GM21526 (cell line): ENCODE measurements at regions not wholly inside any gene's neighbourhood (a gene's known extent, or its start where the extent isn't known, plus 50 kb on each side); places are given as distances from the start of the nearest gene placed in this dataset.
"Not testable (repeated sequence)": the region's sequence is repeated elsewhere in the genome, so short reads cannot be mapped to it uniquely, and the experiment has no call there.

Experiments
- ATAC-seq: cut with Tn5 transposase; IDR thresholded peaks from one replicate; pipeline ENCODE4 v1.9.1; 2021; ENCODE audit warnings: moderate library complexity; ENCODE audit not compliant: unreplicated experiment, low FRiP score

DNA sequence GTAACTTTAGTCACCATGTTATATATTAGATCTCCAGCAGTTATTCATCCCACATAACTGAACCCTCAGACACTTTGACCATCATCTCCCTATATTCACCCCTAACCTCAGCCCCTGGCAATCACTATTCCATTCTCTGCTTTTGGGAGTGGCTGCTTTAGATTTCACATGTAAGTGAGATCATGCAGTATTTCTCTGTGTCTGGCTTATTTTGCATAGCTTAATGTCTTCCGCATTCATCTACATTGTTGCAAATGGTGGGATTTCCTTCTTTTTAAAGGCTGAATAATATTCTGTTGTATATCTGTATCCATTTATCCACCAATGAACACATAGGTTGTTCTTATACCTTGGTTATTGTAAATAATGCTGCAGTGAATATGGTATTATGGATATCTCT is 411.6 kb upstream of the ZEB2 start:
- no peak for ATAC-seq

GRCh38 chr2:144927429-144927828 is 407.5 kb upstream of the ZEB2 start:
- no peak for ATAC-seq

DNA sequence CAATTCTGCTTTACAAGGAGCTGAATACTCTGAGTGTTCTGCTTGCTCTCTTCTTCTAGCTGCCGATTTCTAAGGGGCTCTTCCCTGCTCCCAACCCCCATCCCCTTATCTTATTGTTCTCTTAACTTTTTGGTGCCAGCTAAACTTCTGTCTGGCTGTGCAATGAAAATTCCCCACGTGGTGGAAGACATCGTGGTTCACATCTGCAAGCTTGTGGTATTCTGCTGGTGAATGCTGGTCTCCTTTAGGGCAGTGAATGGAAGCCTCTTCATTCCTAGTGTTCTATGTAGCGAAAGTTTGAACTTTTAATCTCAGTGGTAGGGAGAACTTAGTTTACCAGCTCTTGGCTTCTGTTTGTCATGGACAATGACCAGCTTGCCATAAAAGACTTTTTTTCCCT is 406.0 kb upstream of the ZEB2 start:
- no peak for ATAC-seq

DNA sequence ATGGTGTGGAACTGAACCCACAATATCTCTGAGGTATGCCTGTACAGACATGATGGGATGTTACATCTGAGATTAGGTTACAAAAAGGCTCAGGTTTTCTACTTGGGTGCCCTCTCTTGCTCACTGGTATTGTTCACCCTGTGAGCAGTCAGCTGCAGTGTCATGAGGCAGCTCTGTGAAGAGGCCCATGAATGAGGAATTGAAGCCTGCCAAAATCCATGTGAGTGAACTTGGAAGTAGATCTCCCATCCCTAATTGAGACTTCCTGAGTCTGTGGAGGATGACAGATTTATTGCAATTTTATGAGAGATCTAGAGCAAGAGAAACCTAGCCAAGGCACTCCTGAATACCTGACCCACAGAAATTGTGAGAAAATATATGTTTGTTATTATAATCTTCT is 404.9 kb upstream of the ZEB2 start:
- ATAC-seq = no peak

DNA sequence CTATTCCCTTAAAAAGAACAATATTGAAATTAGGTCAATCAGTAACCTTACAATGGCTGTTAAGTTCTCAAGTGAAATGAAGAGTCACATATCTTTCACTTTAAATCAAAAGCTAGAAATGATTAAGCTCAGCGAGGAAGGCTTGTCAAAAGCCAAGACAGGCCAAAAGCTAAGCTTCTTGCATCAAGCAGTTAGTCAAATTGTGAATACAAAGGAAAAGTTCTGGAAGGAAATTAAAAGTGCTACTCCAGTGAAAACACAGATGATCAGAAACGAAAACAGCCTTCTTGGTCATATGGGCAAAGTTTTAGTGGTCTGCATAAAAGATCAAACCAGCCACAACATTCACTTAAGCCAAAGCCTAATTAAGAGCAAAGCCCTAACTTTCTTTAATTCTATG is 402.6 kb upstream of the ZEB2 start:
- no peak for ATAC-seq

DNA sequence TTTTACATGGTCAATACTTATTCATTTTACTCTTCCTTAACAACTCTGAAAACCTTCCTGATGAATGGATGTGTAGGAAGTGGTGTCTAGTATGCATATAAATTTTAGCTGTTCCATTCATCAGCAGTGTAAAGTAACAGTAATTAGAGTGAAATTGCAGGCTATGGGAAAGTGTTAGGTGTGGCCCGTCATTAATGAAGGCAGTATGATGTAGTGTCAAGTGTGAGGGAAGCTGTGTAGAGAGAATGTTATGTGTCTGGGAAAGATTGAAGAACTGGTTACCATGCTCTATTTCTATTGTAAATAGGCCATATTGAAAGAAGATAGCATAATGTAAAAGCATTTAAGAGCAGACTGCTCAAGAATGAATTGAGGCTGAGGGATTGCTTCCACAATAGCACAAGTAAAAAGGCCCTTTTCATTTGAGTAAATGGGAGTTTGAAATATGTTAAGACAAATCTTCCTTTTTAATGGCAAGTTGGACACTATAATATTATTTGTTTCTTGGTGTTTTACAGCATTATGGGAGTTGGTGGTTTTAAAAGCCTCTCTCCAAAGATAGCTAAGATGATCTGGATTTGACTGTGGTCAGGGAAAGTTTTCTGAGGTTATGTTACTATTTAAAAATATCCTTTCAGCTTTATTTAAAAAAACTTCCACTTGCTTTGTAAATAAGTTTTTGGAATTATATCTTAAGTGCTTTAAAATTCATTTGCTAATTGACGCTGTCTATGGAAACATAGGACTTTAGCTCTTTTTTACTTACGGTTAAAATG is 401.0 kb upstream of the ZEB2 start:
- no peak for ATAC-seq

GRCh38 chr2:144914622-144915318 is 394.9 kb upstream of the ZEB2 start:
- no peak for ATAC-seq

DNA sequence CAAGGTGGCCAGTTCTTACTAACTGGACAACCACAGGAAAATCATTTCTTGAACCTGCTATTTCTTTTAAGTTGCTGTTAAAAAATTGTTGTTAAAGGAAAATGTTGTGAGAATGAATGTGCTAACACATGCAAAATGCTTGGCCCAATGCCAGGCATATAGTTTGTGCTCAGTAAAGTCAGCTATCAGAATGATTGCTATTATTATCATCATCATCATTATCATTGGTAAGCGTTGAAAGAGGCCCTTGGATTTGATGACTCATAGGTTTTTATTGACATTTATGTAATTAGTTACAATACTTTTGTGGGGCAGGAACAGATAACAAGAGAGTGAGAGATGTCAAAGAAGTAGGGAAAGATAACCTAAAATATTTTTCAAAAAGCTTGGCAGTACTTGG is 394.2 kb upstream of the ZEB2 start:
- ATAC-seq = no peak

- ATAC-seq = no peak
Observed at GRCh38 chr2:144912206-144912605, 392.3 kb upstream of the ZEB2 start.

GRCh38 chr2:144905956-144906355 is 386.0 kb upstream of the ZEB2 start:
- no peak for ATAC-seq

- no peak for ATAC-seq
Observed at GRCh38 chr2:144904612-144905011, 384.7 kb upstream of the ZEB2 start.

GRCh38 chr2:144903045-144903444 is 383.1 kb upstream of the ZEB2 start:
- not testable (repeated sequence) for ATAC-seq

DNA sequence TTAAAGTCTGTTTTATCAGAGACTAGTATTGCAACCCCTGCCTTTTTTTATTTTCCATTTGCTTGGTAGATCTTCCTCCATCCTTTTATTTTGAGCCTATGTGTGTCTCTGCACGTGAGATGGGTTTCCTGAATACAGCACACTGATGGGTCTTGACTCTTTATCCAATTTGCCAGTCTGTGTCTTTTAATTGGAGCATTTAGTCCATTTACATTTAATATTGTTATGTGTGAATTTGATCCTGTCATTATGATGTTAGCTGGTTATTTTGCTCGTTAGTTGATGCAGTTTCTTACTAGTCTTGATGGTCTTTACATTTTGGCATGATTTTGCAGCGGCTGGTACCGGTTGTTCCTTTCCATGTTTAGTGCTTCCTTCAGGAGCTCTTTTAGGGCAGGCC is 381.5 kb upstream of the ZEB2 start:
- ATAC-seq = not testable (repeated sequence)

DNA sequence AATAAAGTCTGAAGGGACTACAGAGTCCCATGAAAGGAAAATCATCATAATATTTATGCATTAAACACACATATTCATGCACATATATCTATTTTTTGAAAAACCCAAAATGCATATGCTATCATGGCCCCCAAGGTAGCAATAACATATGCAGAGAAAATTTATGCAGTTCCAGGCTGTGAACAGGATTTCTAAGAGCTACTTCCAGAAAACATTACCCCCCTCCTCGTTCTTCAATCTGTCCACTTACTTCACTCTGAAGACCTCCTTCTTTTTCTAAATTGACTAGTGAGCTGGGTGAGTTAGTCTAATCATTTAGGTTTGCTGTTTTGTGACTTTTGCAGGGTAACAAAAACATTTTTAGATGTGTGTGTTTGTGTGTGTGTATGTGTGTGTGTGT is 376.4 kb upstream of the ZEB2 start:
- no peak for ATAC-seq

DNA sequence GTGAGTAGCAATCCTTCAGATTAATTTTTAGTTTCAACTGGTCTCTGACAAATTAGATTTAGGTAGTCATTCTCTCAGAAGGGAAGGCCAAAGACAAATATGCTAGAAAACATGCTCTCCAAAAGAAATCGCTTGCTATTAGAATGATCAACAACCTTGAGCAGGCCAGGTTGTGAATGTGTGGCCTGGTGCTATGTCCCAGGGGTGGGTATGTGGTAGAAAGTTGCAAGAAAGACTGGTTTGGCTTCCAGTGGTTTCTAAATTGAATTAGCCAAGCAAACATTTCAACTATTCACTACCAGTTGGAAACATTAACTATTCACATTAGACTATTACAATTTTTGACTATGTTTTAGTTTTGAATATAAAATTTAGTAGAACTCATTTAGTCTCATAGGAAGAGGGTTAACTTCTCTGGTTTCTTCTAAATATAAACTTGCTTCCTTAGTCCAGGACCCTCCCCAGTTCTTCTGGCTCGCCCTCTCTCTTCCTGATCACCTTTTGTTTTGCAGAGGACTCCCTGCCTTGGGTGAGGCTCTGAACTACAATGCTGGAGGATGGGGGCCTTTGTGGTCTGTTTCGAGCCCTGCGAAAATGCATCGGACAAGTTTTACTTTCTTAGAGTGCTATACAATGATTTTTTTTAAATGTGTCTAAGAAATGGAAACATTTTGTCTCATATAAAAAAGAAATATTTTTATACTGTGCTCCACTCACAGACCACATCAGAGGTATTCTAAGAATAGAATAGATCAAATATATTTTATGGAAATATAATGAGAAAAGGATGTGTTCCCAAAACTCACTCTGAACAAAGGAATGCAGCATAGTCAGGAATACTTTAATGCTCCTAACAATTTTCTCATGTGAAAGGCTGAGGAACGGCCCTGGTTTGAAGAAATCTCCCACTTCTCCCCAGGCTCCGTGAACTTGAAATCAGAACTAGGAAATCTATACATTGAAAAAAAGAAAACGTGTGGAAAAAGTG is 375.0 kb upstream of the ZEB2 start:
- no peak for ATAC-seq

DNA sequence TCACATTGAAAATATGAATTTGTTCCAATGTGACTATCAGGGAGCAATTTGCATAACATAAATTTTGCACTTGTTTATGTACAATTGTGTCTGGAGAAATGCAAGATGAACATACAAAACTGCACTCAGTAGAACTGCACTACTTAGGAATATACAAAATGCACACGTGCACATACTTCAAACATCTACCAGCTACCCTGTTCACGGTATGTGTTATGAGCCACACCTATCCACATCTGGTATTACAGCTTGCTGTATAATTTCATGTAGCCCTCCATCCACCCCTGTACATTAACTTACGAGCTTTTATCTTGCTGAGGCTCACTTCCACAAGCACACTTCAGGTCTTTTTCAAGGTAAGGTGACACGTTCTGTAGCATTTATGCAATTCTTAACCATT is 373.5 kb upstream of the ZEB2 start:
- no peak for ATAC-seq

DNA sequence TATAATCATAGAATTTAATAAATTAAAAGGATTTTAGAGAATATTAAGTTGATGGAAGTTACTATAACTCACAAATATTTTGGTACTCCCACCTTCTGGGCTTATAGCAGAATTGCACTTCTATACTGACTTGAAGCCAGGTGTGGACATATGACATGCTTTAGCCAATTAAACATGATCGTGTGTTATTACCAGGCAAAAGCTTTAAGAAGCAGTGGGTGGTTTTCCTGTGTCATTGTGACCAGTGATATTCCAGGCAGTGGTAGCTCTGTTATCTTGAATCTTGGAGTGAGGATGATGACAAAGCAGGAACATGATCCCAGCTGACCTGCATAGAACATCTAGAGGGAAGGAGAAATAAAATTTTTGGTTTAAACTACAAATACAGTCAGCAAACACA is 370.9 kb upstream of the ZEB2 start:
- ATAC-seq = peak; percentile 63

DNA sequence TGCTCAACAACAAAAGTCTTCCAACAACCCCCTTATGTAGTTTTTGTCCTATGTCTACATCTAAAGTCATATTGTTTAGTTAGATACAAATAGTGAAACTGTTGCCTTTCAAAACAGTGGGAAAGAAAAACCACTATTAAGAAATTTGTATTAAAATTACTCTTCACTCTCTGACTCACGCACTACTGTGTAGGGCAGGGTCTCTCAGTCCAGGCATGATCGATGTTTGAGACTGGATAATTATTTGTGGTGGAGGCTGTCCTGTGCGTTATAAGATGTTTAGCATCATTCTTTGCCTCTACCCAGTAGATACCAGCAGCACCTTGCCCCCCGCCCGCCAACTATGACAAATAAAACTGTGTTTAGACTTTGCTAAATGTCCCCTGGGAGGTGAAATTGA is 369.4 kb upstream of the ZEB2 start:
- ATAC-seq = no peak

- ATAC-seq = no peak
Observed at GRCh38 chr2:144886862-144887261, 366.9 kb upstream of the ZEB2 start.

GRCh38 chr2:144877893-144878292 is 358.0 kb upstream of the ZEB2 start:
- no peak for ATAC-seq

- ATAC-seq = no peak
Observed at GRCh38 chr2:144876013-144876412, 356.1 kb upstream of the ZEB2 start.
